Liver (tissue), 8 donors: ENCODE measurements at regions not wholly inside any gene's neighbourhood (a gene's known extent, or its start where the extent isn't known, plus 50 kb on each side); places are given as distances from the start of the nearest gene placed in this dataset.

Experiments used
- DNase-seq: peaks from one replicate; pipeline ENCODE4 v3.0.0-alpha.2; 2017; ENCODE audit warnings: low spot score
- H3K27ac ChIP-seq, 2 donors: one replicate each; pipeline ENCODE4 v1.7.0; 2013; ENCODE audit warnings: inconsistent platforms in 2 of 2, low read length in 2 of 2, control low read depth in 1 of 2, low read depth in 1 of 2, mild to moderate bottlenecking in 1 of 2
- H3K27me3 ChIP-seq, 4 donors: one replicate each; pipeline versions ENCODE4 v1.6.1 to v1.7.0; 2013; ENCODE audit warnings: low read length in 3 of 4, inconsistent platforms in 1 of 4, mild to moderate bottlenecking in 1 of 4, moderate library complexity in 1 of 4; ENCODE audit not compliant: control insufficient read depth in 4 of 4, insufficient read depth in 4 of 4
- H3K36me3 ChIP-seq, 4 donors: one replicate each; pipeline versions ENCODE4 v1.6.1 to v1.7.0; 2013; ENCODE audit warnings: low read length in 3 of 4, mild to moderate bottlenecking in 3 of 4, low read depth in 1 of 4, moderate library complexity in 1 of 4; ENCODE audit not compliant: control insufficient read depth in 4 of 4, insufficient read depth in 3 of 4
- H3K4me1 ChIP-seq, 4 donors: one replicate each; pipeline versions ENCODE4 v1.6.1 to v1.7.0; 2013; ENCODE audit warnings: low read length in 3 of 4, mild to moderate bottlenecking in 3 of 4, moderate library complexity in 1 of 4; ENCODE audit not compliant: control insufficient read depth in 4 of 4, insufficient read depth in 4 of 4
- H3K4me3 ChIP-seq, 3 donors: one replicate each; pipeline versions ENCODE4 v1.6.1 to v1.7.0; 2013; ENCODE audit warnings: low read length in 3 of 3, control low read depth in 1 of 3, low read depth in 1 of 3, mild to moderate bottlenecking in 1 of 3
- H3K9ac ChIP-seq, 2 donors: one replicate each; pipeline ENCODE4 v1.7.0; 2013; ENCODE audit warnings: low read length in 2 of 2, mild to moderate bottlenecking in 2 of 2, moderate library complexity in 2 of 2, control low read depth in 1 of 2, low read depth in 1 of 2
- H3K9me3 ChIP-seq, 4 donors: one replicate each; pipeline versions ENCODE4 v1.6.1 to v1.7.0; 2013; ENCODE audit warnings: low read length in 3 of 4; ENCODE audit not compliant: control insufficient read depth in 4 of 4
- EGR1 ChIP-seq, 2 donors: IDR thresholded peaks; 2 replicates each; pipeline ENCODE4 v1.6.1; 2016 to 2018; ENCODE audit warnings: antibody characterized with exemption in 2 of 2, low read depth in 2 of 2
- FOXA1 ChIP-seq: IDR thresholded peaks from 2 replicates; pipeline ENCODE4 v1.6.1; 2016; ENCODE audit warnings: antibody characterized with exemption
- FOXA2 ChIP-seq: IDR thresholded peaks from 2 replicates; pipeline ENCODE4 v1.6.1; 2016; ENCODE audit warnings: antibody characterized with exemption
- GABPA ChIP-seq, 2 donors: IDR thresholded peaks in 1 of 2; conservative IDR thresholded peaks in 1 of 2; 2 replicates each; pipeline ENCODE4 v1.6.1; 2016; ENCODE audit warnings: antibody characterized with exemption in 2 of 2, mild to moderate bottlenecking in 1 of 2, moderate library complexity in 1 of 2
- HNF4A ChIP-seq, 2 donors: conservative IDR thresholded peaks; 2 replicates each; pipeline ENCODE4 v1.6.1; 2016; ENCODE audit warnings: antibody characterized with exemption in 2 of 2, mild to moderate bottlenecking in 2 of 2
- HNF4G ChIP-seq: IDR thresholded peaks from 2 replicates; pipeline ENCODE4 v1.6.1; 2016; ENCODE audit warnings: antibody characterized with exemption
- JUND ChIP-seq, 2 donors: IDR thresholded peaks; 2 replicates each; pipeline ENCODE4 v1.6.1; 2016; ENCODE audit warnings: antibody characterized with exemption in 2 of 2
- NR2F2 ChIP-seq: IDR thresholded peaks from 2 replicates; pipeline ENCODE4 v1.6.1; 2016; ENCODE audit warnings: antibody characterized with exemption
- RAD21 ChIP-seq, 2 donors: IDR thresholded peaks; 2 replicates each; pipeline ENCODE4 v1.6.1; 2016; ENCODE audit warnings: antibody characterized with exemption in 2 of 2, mild to moderate bottlenecking in 2 of 2
- RXRA ChIP-seq, 2 donors: IDR thresholded peaks; 2 replicates each; pipeline ENCODE4 v1.6.1; 2017 to 2018; ENCODE audit warnings: antibody characterized with exemption in 2 of 2, mild to moderate bottlenecking in 1 of 2
- TAF1 ChIP-seq: conservative IDR thresholded peaks from 2 replicates; pipeline ENCODE4 v1.6.1; 2016; ENCODE audit warnings: antibody characterized with exemption, mild to moderate bottlenecking
- YY1 ChIP-seq: IDR thresholded peaks from 2 replicates; pipeline ENCODE4 v1.6.1; 2016; ENCODE audit warnings: antibody characterized with exemption, mild to moderate bottlenecking
- WGBS: extraction: QIAGEN DNeasy Blood & Tissue Kit; methylation state at CpG from one replicate; pipeline ENCODE4 v1.1.7; 2013; 5-methylcytosine and 5-hydroxymethylcytosine counted together
- TF ChIP-seq, protein P1 (sequence below): IDR thresholded peaks from 2 replicates; pipeline ENCODE4 v1.6.1; 2016; ENCODE audit warnings: antibody characterized with exemption
- TF ChIP-seq, protein P2 (sequence below): fragments of 150-350 bp; IDR thresholded peaks from 2 replicates; pipeline ENCODE4 v1.5.1; 2017; ENCODE audit warnings: improper control_type of control experiment, low read depth, low read length; ENCODE audit not compliant: missing input control
- TF ChIP-seq, protein P3 (sequence below): IDR thresholded peaks from 2 replicates; pipeline ENCODE4 v1.6.1; 2016; ENCODE audit warnings: antibody characterized with exemption
- TF ChIP-seq, protein P4 (sequence below): IDR thresholded peaks from 2 replicates; pipeline ENCODE4 v1.6.1; 2016; ENCODE audit warnings: antibody characterized with exemption, mild to moderate bottlenecking
- TF ChIP-seq, protein P5 (sequence below): IDR thresholded peaks from 2 replicates; pipeline ENCODE4 v1.6.1; 2016; ENCODE audit warnings: antibody characterized with exemption
- donor health status: healthy.
- donor health status: healthy.
- donor health status: healthy.
- donor health status: healthy.
- donor health status: healthy.

DNA sequence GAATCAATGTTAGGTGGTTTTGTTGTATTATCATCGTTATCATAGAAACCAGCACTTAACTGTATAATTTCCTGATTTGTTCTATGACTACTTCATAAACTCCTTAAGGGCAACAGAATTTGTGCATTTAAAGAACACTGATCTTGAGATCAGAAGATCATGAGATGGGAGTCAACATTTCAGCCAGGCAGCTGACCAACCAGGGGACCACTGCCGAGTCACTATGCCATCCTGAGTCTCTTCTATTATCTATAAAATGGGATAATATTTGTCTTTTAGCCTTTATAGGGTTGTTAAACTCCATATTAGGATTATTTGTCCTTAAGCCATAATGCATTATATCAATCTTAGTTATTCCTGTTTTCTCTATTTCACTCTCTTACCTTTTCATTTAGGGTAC lies 261.7 kb downstream of the GPAM start:
- H3K9ac ChIP-seq = no peak overlapping the region
- H3K9me3 ChIP-seq = no peaks in the 10 kb centered on the region
- TF ChIP-seq, protein P1, sequence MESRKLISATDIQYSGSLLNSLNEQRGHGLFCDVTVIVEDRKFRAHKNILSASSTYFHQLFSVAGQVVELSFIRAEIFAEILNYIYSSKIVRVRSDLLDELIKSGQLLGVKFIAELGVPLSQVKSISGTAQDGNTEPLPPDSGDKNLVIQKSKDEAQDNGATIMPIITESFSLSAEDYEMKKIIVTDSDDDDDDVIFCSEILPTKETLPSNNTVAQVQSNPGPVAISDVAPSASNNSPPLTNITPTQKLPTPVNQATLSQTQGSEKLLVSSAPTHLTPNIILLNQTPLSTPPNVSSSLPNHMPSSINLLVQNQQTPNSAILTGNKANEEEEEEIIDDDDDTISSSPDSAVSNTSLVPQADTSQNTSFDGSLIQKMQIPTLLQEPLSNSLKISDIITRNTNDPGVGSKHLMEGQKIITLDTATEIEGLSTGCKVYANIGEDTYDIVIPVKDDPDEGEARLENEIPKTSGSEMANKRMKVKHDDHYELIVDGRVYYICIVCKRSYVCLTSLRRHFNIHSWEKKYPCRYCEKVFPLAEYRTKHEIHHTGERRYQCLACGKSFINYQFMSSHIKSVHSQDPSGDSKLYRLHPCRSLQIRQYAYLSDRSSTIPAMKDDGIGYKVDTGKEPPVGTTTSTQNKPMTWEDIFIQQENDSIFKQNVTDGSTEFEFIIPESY = no peak
- TF ChIP-seq RAD21 (IDR thresholded peaks at IDR 0.05) (no peak), GABPA (IDR thresholded peaks at IDR 0.05 in 1 of 2, conservative IDR thresholded peaks at IDR 0.05 in 1 of 2) (no peak), RXRA (IDR thresholded peaks at IDR 0.05) (no peak), NR2F2 (no peak), FOXA1 (no peak), HNF4A (conservative IDR thresholded peaks at IDR 0.05) (no peak), HNF4G (no peak), YY1 (no peak), EGR1 (IDR thresholded peaks at IDR 0.05; ENCODE audit: low read depth in 2 of 2) (no peak), JUND (IDR thresholded peaks at IDR 0.05) (no peak), FOXA2 (no peak), TAF1 (no peak)
- TF ChIP-seq, protein P2, sequence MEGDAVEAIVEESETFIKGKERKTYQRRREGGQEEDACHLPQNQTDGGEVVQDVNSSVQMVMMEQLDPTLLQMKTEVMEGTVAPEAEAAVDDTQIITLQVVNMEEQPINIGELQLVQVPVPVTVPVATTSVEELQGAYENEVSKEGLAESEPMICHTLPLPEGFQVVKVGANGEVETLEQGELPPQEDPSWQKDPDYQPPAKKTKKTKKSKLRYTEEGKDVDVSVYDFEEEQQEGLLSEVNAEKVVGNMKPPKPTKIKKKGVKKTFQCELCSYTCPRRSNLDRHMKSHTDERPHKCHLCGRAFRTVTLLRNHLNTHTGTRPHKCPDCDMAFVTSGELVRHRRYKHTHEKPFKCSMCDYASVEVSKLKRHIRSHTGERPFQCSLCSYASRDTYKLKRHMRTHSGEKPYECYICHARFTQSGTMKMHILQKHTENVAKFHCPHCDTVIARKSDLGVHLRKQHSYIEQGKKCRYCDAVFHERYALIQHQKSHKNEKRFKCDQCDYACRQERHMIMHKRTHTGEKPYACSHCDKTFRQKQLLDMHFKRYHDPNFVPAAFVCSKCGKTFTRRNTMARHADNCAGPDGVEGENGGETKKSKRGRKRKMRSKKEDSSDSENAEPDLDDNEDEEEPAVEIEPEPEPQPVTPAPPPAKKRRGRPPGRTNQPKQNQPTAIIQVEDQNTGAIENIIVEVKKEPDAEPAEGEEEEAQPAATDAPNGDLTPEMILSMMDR = no peak
- TF ChIP-seq, protein P3, sequence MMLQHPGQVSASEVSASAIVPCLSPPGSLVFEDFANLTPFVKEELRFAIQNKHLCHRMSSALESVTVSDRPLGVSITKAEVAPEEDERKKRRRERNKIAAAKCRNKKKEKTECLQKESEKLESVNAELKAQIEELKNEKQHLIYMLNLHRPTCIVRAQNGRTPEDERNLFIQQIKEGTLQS = no peak
- TF ChIP-seq, protein P4, sequence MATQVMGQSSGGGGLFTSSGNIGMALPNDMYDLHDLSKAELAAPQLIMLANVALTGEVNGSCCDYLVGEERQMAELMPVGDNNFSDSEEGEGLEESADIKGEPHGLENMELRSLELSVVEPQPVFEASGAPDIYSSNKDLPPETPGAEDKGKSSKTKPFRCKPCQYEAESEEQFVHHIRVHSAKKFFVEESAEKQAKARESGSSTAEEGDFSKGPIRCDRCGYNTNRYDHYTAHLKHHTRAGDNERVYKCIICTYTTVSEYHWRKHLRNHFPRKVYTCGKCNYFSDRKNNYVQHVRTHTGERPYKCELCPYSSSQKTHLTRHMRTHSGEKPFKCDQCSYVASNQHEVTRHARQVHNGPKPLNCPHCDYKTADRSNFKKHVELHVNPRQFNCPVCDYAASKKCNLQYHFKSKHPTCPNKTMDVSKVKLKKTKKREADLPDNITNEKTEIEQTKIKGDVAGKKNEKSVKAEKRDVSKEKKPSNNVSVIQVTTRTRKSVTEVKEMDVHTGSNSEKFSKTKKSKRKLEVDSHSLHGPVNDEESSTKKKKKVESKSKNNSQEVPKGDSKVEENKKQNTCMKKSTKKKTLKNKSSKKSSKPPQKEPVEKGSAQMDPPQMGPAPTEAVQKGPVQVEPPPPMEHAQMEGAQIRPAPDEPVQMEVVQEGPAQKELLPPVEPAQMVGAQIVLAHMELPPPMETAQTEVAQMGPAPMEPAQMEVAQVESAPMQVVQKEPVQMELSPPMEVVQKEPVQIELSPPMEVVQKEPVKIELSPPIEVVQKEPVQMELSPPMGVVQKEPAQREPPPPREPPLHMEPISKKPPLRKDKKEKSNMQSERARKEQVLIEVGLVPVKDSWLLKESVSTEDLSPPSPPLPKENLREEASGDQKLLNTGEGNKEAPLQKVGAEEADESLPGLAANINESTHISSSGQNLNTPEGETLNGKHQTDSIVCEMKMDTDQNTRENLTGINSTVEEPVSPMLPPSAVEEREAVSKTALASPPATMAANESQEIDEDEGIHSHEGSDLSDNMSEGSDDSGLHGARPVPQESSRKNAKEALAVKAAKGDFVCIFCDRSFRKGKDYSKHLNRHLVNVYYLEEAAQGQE = no peak
- TF ChIP-seq, protein P5, sequence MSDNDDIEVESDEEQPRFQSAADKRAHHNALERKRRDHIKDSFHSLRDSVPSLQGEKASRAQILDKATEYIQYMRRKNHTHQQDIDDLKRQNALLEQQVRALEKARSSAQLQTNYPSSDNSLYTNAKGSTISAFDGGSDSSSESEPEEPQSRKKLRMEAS = no peak
- no peak overlapping the region for H3K27ac ChIP-seq
- peaks cover 0 to 2% (median 0%) of the 10 kb centered on the region in 4 donors for H3K36me3 ChIP-seq
- WGBS = 92% methylated on average over 2 of the region's 2 CpGs
- DNase-seq = no peak
- H3K4me3 ChIP-seq = no peak overlapping the region
- no peaks in the 10 kb centered on the region for H3K4me1 ChIP-seq
- no peaks in the 10 kb centered on the region for H3K27me3 ChIP-seq

DNA sequence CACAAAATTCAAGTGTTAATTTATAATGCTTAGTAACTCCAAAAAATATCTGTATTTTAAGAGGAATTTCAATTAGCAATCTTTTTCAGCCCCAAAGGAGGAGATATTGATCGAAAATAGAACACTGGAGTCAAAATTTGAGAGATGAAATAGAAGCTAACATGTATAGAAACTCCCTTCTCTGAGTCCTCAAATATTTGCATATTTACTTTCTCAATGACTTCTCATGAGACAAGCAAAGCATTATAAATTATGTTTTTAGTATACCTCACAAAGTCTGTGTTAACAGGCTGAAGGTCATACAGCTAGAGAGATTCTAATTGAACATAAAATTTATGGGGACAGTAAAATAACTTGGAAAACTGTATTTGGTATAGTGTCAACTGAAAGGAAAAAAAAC lies 260.5 kb downstream of the GPAM start:
- Histone ChIP-seq H3K9ac (no peak overlapping the region), H3K27ac (no peak overlapping the region), H3K9me3 (no peaks in the 10 kb centered on the region), H3K4me1 (no peaks in the 10 kb centered on the region), H3K27me3 (no peaks in the 10 kb centered on the region), H3K36me3 (peaks cover 0 to 2% (median 0%) of the 10 kb centered on the region in 4 donors), H3K4me3 (no peak overlapping the region)
- TF ChIP-seq, protein P1 = no peak
- TF ChIP-seq, protein P3 = no peak
- TF ChIP-seq FOXA2 (no peak), JUND (IDR thresholded peaks at IDR 0.05) (no peak), TAF1 (no peak)
- TF ChIP-seq, protein P4 = no peak
- DNase-seq = no peak
- 78% methylated on average over 1 of the region's 1 CpG for WGBS
